IPS DF 4.7 (cell line): ENCODE measurements at regions not wholly inside any gene's neighbourhood (a gene's known extent, or its start where the extent isn't known, plus 50 kb on each side); places are given as distances from the start of the nearest gene placed in this dataset.
"Not testable (repeated sequence)": the region's sequence is repeated elsewhere in the genome, so short reads cannot be mapped to it uniquely, and the experiment has no call there.

Source experiments
- DNase-seq: peaks from one replicate; pipeline ENCODE4 v3.0.0-alpha.2; 2013; ENCODE audit warnings: low spot score; ENCODE audit errors: extremely low read depth

- DNase-seq = no peak
Observed at GRCh38 chr17:70517816-70518215, 348.5 kb downstream of the KCNJ2 start.

- no peak for DNase-seq
Observed at GRCh38 chr17:70519300-70519699, 350.0 kb downstream of the KCNJ2 start.

- DNase-seq = no peak
Observed at GRCh38 chr17:70520447-70520846, 351.1 kb downstream of the KCNJ2 start.

GRCh38 chr17:70520956-70521355 lies 351.6 kb downstream of the KCNJ2 start:
- no peak for DNase-seq

- DNase-seq = no peak
Observed at GRCh38 chr17:70521821-70522256, 352.5 kb downstream of the KCNJ2 start.

GRCh38 chr17:70523426-70523825 lies 354.1 kb downstream of the KCNJ2 start:
- DNase-seq = no peak

GRCh38 chr17:70525035-70525434 lies 355.7 kb downstream of the KCNJ2 start:
- DNase-seq = not testable (repeated sequence)

- no peak for DNase-seq
Observed at GRCh38 chr17:70525961-70526360, 356.6 kb downstream of the KCNJ2 start.

GRCh38 chr17:70527364-70527888 lies 358.1 kb downstream of the KCNJ2 start:
- no peak for DNase-seq

GRCh38 chr17:70533427-70533826 lies 364.1 kb downstream of the KCNJ2 start:
- no peak for DNase-seq

GRCh38 chr17:70535986-70536385 lies 366.7 kb downstream of the KCNJ2 start:
- no peak for DNase-seq

GRCh38 chr17:70539132-70539924 lies 370.0 kb downstream of the KCNJ2 start:
- peak; percentile 14 for DNase-seq

- no peak for DNase-seq
Observed at GRCh38 chr17:70542876-70543275, 373.5 kb downstream of the KCNJ2 start.

- DNase-seq = no peak
Observed at GRCh38 chr17:70544317-70544716, 375.0 kb downstream of the KCNJ2 start.

- DNase-seq = peak; percentile 33
Observed at GRCh38 chr17:70552230-70552981, 383.1 kb downstream of the KCNJ2 start.

GRCh38 chr17:70552982-70553334 lies 383.6 kb downstream of the KCNJ2 start:
- DNase-seq = no peak

- DNase-seq = no peak
Observed at GRCh38 chr17:70555723-70556122, 386.4 kb downstream of the KCNJ2 start.

- DNase-seq = no peak
Observed at GRCh38 chr17:70558821-70559220, 389.5 kb downstream of the KCNJ2 start.

- DNase-seq = no peak
Observed at GRCh38 chr17:70560471-70560870, 391.1 kb downstream of the KCNJ2 start.

GRCh38 chr17:70562137-70562536 lies 392.8 kb downstream of the KCNJ2 start:
- no peak for DNase-seq

GRCh38 chr17:70563281-70563820 lies 394.0 kb downstream of the KCNJ2 start:
- no peak for DNase-seq

GRCh38 chr17:70564006-70564620 lies 394.8 kb downstream of the KCNJ2 start:
- no peak for DNase-seq
